ELF-1 (cell line): ENCODE measurements at regions not wholly inside any gene's neighbourhood (a gene's known extent, or its start where the extent isn't known, plus 50 kb on each side); places are given as distances from the start of the nearest gene placed in this dataset.
"Not testable (repeated sequence)": the region's sequence is repeated elsewhere in the genome, so short reads cannot be mapped to it uniquely, and the experiment has no call there.

Source experiments
- DNase-seq: peaks from one replicate; pipeline ENCODE4 v3.0.0-alpha.2; 2016; ENCODE audit warnings: low read depth, low spot score

DNA sequence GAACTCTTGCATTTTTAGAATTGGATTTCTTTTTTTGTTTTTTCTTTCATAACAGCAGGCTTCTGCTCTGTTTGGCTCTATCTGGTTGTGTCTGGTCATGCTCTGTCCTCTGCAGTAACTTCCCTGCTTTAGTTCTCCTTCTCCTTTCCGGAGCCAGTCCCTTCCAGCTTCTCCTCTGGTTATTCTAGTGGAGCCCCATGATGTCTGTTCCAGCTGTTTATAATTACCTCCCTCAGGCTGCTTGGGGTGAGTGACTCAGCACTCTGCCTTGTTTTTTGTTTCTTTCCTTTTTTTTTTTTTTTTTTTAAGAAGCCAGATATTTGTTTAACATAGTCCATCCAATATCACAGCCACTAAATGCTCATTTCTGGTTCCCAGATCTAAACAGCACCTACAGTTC, 409.6 kb downstream of the MAFB start:
- peak; percentile 86 for DNase-seq

DNA sequence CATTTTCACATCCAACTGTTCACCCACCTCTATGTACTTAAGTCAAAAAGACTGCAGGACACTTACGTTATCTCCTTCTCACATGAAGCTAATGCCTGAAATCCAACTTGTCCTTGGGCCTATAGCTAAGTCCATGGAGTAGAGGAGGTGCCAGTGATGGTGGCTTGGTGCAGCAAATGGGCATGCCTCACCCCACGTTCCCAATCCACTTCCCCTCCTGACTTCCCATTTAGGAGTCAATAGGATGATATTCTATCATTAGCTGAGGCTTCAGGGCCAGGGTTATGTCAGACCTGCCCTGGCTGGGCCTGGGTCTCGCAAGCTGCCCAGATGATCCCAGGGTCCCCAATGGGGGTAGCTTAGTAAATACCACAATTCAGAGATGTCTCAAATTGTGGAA, 410.4 kb downstream of the MAFB start:
- no peak for DNase-seq

DNA sequence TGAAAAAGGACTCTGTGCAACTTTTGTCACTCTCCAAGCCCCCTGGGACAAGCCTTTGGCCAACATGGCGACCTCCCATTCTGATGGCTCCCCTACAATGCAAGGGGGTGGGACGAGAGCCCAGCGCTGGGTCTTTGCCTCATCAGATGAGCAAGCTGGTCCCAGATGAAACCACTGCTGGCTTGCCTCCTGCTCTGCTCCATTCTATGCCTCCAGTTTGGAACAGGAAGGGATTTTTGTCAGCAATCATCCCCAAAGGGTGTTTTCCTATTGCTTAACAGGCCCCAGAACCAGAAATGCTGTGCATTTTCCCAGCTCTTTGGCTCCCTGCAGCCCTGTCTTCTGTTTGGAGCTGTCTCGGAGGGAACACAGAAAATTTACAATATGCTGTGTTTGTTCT, 412.7 kb downstream of the MAFB start:
- DNase-seq = peak; percentile 38

DNA sequence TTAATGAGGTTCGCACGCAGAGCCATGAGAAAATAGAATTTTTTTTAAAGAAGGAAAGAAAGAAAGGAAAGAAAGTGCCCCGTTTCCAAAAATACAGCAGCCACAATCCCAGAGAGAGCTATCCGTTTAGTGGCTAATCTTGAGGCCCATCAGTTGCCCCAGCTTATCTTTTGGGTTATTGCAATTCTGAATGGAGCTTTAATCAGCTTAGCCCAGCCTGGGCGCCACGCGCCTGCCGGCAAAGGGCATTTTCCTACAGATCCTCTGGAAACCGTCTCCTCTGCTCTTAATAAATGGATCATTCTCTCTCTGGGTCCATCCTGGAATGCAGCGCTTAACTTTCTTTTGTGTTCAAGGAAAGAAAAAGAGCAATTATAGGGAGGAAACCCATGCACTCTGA, 413.3 kb downstream of the MAFB start:
- DNase-seq = peak; percentile 32

DNA sequence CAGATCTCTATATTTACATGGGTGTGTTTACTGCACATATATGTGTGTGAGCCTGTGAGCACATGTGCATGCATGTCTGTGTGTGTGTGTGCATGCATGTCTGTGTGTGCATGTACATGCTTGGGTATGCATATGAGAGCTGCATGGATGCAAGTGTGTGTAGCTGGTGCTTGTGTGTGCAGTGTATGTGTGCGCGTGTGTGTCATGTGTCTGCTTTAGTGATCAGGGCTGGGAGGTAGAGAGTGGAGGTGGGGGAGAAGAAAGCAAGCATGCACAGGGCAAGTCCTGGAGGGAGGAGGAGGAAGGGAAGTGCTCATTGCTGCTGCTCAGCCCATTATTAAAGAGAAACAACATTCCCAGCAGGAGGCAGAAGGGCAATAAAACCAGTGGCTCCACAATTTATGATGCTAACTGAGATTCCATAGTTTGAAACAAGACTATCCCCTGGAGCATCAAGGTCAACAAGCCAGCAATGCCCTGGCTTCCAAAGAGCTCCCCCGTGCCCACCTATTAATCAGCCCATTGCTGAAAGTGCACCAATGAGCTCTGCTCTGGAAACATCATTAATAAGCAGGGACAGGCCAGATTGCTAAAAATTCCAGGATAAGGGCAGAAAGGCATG, 414.0 kb downstream of the MAFB start:
- DNase-seq = peak; percentile 68

DNA sequence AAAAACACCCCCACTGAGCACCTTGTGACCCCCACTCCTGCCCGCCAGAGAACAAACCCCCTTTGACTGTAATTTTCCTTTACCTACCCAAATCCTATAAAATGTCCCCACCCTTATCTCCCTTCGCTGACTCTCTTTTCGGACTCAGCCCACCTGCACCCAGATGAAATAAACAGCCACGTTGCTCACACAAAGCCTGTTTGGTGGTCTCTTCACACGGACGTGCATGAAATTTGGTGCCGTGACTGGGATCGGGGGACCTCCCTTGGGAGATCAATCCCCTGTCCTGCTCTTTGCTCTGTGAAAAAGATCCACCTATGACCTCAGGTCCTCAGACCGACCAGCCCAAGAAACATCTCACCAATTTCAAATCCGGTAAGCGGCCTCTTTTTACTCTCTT, 419.8 kb downstream of the MAFB start:
- DNase-seq = not testable (repeated sequence)

DNA sequence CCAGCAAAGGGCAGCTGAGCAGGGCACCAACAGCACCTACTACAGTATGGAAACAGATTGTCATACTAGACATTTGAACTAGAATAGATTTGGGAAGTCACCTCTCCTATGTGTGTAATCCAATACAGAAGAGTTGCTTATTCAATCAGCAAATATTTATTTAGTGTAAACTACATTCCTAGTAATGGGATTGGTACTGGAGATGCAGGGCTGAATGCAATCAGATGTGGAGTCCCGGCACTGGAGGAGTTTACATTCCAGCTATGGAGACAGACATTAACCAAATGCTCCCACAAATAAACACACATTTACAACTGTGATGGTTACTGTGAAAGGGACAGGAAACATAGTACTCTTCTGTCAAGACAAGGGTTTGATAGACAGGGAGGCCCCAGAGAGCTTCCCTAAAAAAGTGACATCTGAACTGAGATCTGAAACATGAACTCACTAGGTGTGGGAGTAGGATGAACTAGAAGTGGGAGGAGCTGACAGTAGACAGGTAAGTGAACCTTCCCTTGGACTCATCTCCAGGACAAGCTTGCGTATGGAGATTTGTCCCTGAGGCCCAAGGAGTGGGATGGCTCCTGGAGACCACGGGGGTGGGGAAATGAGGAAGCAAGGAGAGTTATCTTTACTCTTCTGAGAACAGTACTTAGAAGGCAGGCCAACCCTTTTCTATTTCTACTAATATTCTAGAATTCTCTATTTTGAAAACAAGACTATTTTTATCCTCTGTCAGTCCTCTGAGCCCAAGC, 420.5 kb downstream of the MAFB start:
- peak; percentile 44 for DNase-seq

DNA sequence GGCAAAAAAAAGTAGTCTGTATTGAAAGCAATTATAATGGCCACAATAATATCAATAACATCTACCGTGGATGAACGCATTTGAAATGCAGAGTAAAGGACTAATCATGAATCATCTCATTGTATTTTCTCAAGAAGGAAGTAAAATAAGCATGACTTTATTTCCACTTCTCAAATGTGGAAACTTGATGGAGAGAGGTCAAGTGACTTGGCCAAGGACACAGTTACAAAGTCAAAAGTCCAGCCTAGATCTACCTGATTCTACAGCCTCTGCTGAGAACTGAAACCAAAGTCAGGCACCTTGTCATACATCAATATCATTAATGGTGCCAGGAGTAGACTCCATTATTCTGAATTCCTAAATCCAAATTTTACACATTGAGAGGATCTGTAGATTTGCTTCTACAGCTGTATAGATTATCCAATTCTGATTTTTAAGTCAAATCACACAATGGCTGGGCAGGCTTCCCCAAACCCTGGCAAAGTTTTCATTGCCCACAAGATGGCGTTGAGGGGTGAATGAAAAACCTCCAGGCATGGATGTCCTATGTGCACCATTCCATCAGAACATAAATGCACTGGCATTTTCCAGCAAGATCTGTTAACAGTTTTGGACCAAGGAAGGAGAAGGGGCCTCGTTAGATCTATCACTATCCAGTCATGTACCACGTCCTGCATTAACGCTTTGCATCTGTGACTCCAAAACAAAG, 423.1 kb downstream of the MAFB start:
- peak; percentile 32 for DNase-seq

DNA sequence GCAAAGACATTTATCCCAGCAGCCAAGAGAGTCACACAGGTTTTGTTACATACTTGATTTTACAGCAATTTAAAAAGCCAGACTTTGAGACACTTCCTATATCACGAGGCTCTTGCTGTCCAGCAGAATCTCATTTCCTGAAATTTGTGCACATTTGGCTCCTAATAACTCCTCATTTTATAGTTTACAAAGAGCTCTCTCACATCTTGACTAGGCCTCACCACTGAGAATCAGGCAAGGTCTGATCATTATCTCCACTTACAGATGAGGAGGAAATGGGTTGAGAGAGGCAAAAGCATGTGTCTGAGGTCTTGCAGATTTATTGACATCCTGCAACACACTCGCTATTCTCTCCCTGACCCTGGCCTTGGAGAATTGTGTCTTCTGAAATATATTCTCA, 426.8 kb downstream of the MAFB start:
- DNase-seq = no peak

DNA sequence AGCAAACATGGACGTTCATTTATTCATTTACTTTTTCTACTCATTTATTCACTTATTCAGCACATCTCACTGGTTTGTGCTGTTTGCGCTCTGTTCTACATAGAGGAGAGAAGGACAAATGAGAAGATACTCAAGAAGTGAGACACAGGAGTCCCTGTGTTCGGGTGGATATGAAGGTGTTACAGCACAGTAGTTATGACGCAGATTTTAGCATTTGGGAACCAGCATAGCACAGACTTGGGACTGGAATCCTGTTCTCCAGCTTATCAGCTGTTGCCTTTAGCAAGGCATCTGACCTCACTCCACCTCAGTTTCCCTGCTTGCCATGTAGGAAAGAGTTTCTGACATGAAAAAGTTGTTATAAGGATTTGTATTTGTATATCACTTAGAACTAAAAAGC, 430.1 kb downstream of the MAFB start:
- DNase-seq = no peak

DNA sequence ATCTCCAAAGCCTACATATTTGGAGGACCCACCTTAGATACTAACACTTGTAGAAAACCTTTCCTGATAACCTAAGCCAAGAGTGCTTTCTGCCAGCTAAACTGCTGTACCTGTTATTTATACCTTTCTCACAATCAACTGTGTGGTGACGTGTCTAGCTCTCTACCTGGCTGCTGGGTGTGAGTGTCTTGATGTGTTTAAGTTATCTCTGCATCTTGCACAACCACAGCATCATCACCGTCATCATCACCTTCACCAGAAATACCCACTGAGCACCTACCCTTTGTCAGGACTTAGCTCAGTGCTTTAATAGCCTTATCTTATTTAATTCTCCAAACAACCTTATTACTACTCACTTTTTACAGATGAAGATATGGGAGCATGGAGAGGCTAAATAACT, 431.3 kb downstream of the MAFB start:
- no peak for DNase-seq

DNA sequence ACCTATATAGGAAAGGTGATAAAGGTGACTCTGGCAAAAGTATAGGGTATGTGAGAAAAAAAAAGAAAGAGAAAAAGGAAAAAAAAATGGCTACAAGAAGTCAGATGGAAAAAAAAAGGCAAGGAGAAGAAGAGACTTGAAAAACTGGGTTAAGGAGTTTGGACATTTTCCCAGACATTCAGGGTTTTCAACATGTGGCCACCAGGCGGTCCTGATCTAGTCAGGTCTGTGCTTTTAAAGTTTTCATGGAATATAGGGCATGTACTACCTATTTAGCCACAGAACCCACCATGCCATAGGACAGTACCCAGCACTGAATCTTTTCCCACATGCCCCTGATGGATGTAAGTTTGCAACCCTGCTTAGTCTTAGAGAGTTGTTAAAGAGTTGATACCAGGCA, 433.7 kb downstream of the MAFB start:
- DNase-seq = no peak

DNA sequence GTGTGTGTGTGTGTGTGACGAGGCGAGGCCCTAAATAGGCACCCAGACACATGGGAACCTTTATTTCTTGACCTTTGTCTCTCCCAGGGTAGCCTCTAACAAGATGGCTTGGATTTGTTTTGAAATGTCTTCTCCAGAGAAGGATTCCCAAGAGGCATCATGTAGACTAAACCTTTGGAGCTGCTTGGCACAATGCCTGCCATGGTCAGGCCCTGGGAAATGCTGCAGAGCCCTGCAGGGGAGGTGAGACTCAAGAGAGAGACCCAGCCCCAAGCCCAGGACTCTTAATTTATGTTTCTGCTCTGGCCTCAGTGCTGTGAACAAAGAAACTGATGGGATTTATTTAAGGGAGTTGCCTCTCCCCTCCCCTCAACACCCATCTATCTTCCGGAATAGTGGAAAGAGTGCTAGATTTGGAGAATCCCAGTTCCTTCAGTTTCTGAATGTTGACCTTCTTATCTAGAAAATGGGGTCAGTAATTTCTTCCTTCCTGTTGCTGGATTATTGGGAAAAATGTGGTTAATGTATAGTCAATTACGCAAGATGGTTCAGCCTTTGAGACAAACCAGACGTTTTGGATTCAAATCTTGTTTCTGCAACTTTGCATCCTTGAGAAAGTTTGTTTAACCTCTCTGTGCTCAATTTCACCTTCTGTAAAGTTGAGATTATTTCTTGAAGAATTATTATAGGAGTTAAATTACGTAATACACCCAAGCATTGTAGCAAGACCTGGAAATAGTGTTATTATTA, 434.8 kb downstream of the MAFB start:
- no peak for DNase-seq

DNA sequence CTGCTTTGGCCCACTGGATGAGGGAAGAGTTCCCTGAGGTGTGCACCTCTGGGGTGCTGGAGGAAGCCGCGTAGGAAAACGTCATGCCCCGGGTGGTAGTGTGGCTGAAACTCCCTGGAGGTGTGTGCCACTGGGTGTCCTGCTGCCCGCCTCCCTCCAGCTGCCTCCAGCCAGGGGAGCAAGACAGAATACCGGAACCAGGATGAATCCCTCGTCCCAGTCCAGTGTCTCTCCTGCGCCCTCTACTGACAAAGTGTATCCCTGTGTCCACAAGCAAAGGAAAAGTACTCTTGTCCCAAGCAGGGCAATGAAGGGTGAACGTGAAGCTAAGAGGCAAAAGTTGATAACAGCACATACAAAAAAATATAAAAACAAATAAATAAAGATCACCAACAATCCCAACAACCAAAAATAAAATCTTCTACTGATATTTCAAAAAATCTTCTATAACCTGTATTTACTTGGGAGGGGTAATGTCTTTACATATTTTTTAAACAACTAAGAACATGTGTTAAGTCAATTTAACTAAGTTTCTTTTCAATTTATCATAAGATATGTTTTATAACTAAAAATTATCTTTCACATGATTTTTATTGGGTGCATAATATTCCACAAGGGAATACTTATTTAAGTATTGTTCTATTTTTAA, 437.6 kb downstream of the MAFB start:
- DNase-seq = peak; percentile 66

DNA sequence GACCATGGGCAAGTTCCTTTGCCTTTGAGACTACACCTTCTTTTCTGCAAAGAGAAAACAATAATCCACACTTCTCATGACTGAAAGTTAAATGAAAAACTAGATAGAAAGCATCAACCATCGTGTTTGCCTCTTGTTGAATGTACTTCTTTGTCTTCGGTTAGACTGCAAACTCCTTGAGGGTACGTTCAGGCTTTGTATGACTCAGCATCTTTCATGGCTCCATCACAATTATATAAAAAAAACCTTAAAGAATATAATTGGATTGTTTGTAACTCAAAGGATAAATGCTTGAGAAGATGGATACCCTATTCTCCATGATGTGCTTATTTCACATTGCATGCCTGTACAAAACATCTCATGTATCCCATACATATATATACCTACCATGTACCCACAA, 439.2 kb downstream of the MAFB start:
- DNase-seq = no peak

DNA sequence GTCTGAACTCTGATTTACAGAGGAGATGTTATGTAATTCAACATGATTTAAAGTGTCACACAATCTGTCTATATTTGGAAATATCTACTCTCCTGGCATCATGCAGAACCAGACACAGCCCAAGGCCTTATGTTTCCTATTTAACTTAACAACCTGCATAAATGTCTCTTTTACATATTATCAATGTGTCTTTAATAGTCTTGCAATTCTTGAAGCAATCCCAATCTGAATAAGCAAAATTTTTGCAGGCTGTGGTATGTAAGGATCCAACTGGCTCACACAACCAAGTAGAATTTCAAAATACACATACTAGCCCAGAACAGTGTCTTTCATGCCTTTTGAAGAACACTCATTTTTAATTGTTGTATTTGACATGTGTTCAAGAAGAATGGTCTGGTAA, 443.2 kb downstream of the MAFB start:
- DNase-seq = no peak

DNA sequence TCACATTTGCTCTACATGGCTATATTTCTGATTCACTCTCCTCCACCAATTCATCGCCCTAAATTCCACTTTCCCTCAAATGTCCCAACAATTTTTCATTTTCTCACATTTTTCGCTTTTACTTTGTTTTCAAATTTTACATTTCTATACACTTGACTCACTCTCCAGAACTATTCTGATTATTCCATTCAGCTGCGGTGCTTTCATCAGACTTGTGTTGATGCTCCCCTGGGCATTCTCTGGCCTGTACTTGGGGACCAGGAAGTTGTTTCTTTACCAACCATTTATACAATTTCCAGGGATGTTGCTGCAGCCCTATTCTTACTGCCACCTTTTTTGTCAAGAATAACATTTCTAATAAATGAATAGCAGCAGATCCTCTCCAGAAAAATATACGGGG, 444.8 kb downstream of the MAFB start:
- DNase-seq = no peak

DNA sequence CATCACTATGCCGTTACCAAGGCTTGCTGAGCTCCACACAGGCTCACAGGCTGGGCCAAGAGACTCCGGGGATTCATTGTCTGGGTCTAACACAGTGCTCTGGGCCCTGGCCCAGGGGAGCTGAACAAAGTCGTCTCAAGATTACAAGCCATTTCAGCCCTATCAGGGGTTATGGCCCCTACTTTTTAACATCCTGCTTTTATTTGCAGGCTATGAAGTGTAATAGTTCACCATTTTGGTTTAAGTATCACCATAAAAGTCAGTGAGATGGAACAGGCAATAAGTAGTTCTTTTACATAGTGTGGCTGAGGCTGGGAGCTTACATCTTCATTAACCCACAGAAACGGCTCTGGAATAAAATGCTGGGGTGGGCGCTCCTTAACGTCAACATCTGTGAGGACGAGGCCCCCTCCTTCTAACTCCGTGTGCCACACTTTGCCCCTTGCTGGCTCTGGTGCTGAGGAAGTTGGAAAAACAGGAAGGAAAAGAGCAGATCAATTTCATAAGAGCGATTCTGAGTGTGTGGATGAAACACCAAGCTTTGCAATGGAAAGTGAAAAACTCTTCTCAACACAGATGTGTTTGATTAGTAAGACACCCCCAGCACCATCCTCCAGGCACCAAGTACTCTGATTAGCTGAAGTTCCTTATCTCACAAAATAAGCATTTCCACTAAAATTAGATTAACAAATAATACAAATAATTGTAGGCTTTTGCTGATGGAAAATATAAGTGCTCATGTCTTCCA, 447.3 kb downstream of the MAFB start:
- no peak for DNase-seq

DNA sequence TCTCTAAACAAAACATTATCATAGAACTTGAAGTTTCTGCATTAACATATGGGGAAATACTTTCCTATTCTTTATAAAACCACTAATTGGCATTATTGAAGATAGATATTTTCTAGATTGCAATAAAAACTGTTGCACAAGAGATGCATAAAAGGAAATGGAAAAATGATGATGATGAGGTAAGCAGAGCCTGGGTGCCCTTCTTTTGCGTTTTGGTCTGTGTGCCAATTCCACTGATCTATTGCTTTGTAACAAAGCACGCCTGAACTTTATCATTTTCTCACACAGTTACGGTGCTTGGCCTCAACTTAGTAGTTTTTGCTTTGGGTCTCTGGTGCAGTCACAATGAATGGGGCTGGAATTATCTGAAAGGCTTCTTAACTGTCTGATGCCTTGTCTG, 450.5 kb downstream of the MAFB start:
- no peak for DNase-seq

DNA sequence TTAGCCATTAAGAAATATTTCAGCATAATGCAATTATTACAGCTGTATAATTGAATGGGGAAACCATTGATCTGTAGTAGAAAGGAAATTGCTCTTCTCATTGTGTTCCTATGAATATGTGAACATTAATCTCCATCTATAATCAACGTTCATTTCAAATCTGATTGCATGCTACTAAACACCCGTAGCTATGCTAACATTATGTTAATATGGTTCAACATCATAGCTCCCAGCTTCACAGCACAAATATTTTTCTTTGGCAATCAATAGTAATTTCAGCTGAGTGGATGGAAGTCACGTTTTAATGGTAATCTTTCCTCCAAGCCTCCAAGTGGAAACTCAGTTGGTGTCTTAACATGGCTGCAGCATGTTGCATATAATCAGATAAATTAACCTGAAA, 454.4 kb downstream of the MAFB start:
- DNase-seq = no peak

DNA sequence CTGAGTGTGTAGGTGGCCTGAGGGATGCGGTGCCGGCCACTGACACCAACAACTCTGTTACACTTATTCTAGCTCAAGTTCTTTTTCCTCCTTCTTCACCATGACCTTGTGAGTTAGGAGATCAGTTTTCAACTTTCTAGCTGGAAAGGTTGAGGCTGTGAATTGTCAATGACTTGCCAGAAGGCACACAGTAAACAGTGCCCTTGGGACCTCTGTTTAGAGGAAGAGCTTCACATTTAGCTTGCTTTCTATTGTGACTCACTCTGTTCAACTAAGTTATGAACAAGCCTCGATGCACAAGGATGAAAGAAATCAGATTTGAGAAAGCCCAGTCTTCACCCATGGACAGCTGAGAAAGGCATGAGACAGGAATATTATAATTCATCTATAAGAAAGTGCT, 455.6 kb downstream of the MAFB start:
- no peak for DNase-seq
